Mucosa of stomach (tissue), 1 donor: ENCODE measurements at regions not wholly inside any gene's neighbourhood (a gene's known extent, or its start where the extent isn't known, plus 50 kb on each side); places are given as distances from the start of the nearest gene placed in this dataset.

Experiments
- H3K27me3 ChIP-seq: one replicate; pipeline ENCODE4 v1.7.0; 2013; ENCODE audit warnings: mild to moderate bottlenecking, low read length; ENCODE audit not compliant: control insufficient read depth, insufficient read depth
- H3K36me3 ChIP-seq: one replicate; pipeline ENCODE4 v1.7.0; 2013; ENCODE audit warnings: low read length; ENCODE audit not compliant: control insufficient read depth, insufficient read depth
- H3K4me1 ChIP-seq: one replicate; pipeline ENCODE4 v1.7.0; 2013; ENCODE audit warnings: mild to moderate bottlenecking, low read length; ENCODE audit not compliant: control insufficient read depth, insufficient read depth
- H3K4me3 ChIP-seq: one replicate; pipeline ENCODE4 v1.7.0; 2013; ENCODE audit warnings: low read length
- H3K9ac ChIP-seq: one replicate; pipeline ENCODE4 v1.7.0; 2013; ENCODE audit warnings: mild to moderate bottlenecking, low read length, moderate library complexity
- H3K9me3 ChIP-seq: one replicate; pipeline ENCODE4 v1.7.0; 2013; ENCODE audit warnings: mild to moderate bottlenecking, low read length, moderate library complexity; ENCODE audit not compliant: control insufficient read depth
- donor health status: Pancreatic carcinoma.

GRCh38 chr1:60567256-60567655, 493.7 kb upstream of the C1orf87 start:
- H3K27me3 ChIP-seq = no peaks in the 10 kb centered on the region
- H3K4me3 ChIP-seq = no peak overlapping the region
- H3K4me1 ChIP-seq = no peaks in the 10 kb centered on the region
- H3K9ac ChIP-seq = no peak overlapping the region
- no peaks in the 10 kb centered on the region for H3K36me3 ChIP-seq
- no peaks in the 10 kb centered on the region for H3K9me3 ChIP-seq

GRCh38 chr1:60564916-60565750, 491.6 kb upstream of the C1orf87 start:
- Histone ChIP-seq H3K4me3 (no peak overlapping the region), H3K36me3 (no peaks in the 10 kb centered on the region), H3K9me3 (no peaks in the 10 kb centered on the region), H3K27me3 (no peaks in the 10 kb centered on the region), H3K9ac (no peak overlapping the region), H3K4me1 (no peaks in the 10 kb centered on the region)

GRCh38 chr1:60563777-60564535, 490.4 kb upstream of the C1orf87 start:
- Histone ChIP-seq H3K9ac (no peak overlapping the region), H3K27me3 (no peaks in the 10 kb centered on the region), H3K4me3 (no peak overlapping the region), H3K36me3 (no peaks in the 10 kb centered on the region), H3K9me3 (no peaks in the 10 kb centered on the region), H3K4me1 (no peaks in the 10 kb centered on the region)

GRCh38 chr1:60562740-60563139, 489.2 kb upstream of the C1orf87 start:
- Histone ChIP-seq H3K9ac (no peak overlapping the region), H3K36me3 (no peaks in the 10 kb centered on the region), H3K27me3 (no peaks in the 10 kb centered on the region), H3K9me3 (no peaks in the 10 kb centered on the region), H3K4me1 (no peaks in the 10 kb centered on the region), H3K4me3 (no peak overlapping the region)

GRCh38 chr1:60560701-60561100, 487.1 kb upstream of the C1orf87 start:
- Histone ChIP-seq H3K9me3 (no peaks in the 10 kb centered on the region), H3K4me3 (no peak overlapping the region), H3K27me3 (no peaks in the 10 kb centered on the region), H3K4me1 (no peaks in the 10 kb centered on the region), H3K9ac (no peak overlapping the region), H3K36me3 (no peaks in the 10 kb centered on the region)

- no peaks in the 10 kb centered on the region for H3K9me3 ChIP-seq
- no peaks in the 10 kb centered on the region for H3K27me3 ChIP-seq
- no peaks in the 10 kb centered on the region for H3K36me3 ChIP-seq
- H3K4me3 ChIP-seq = no peak overlapping the region
- H3K9ac ChIP-seq = no peak overlapping the region
- no peaks in the 10 kb centered on the region for H3K4me1 ChIP-seq
Observed at GRCh38 chr1:60558236-60558635, 484.7 kb upstream of the C1orf87 start.

- no peaks in the 10 kb centered on the region for H3K4me1 ChIP-seq
- no peak overlapping the region for H3K4me3 ChIP-seq
- no peaks in the 10 kb centered on the region for H3K9me3 ChIP-seq
- H3K27me3 ChIP-seq = no peaks in the 10 kb centered on the region
- H3K9ac ChIP-seq = no peak overlapping the region
- no peaks in the 10 kb centered on the region for H3K36me3 ChIP-seq
Observed at GRCh38 chr1:60553730-60554129, 480.2 kb upstream of the C1orf87 start.

- H3K9me3 ChIP-seq = no peaks in the 10 kb centered on the region
- no peak overlapping the region for H3K4me3 ChIP-seq
- H3K4me1 ChIP-seq = no peaks in the 10 kb centered on the region
- H3K9ac ChIP-seq = no peak overlapping the region
- no peaks in the 10 kb centered on the region for H3K36me3 ChIP-seq
- no peaks in the 10 kb centered on the region for H3K27me3 ChIP-seq
Observed at GRCh38 chr1:60547821-60548220, 474.3 kb upstream of the C1orf87 start.

- no peak overlapping the region for H3K9ac ChIP-seq
- no peaks in the 10 kb centered on the region for H3K9me3 ChIP-seq
- no peaks in the 10 kb centered on the region for H3K27me3 ChIP-seq
- no peak overlapping the region for H3K4me3 ChIP-seq
- H3K36me3 ChIP-seq = no peaks in the 10 kb centered on the region
- H3K4me1 ChIP-seq = no peaks in the 10 kb centered on the region
Observed at GRCh38 chr1:60541831-60542532, 468.4 kb upstream of the C1orf87 start.

- no peaks in the 10 kb centered on the region for H3K9me3 ChIP-seq
Observed at GRCh38 chr1:60540141-60540540, 466.6 kb upstream of the C1orf87 start.

GRCh38 chr1:60535713-60536112, 462.1 kb upstream of the C1orf87 start:
- Histone ChIP-seq H3K36me3 (no peaks in the 10 kb centered on the region), H3K4me3 (no peak overlapping the region), H3K4me1 (no peaks in the 10 kb centered on the region), H3K27me3 (no peaks in the 10 kb centered on the region), H3K9me3 (no peaks in the 10 kb centered on the region), H3K9ac (no peak overlapping the region)

More at GRCh38 chr1:60540141-60540540, 466.6 kb upstream of the C1orf87 start:
- Histone ChIP-seq H3K4me1 (no peaks in the 10 kb centered on the region), H3K9ac (no peak overlapping the region), H3K27me3 (no peaks in the 10 kb centered on the region), H3K36me3 (no peaks in the 10 kb centered on the region), H3K4me3 (no peak overlapping the region)

- no peaks in the 10 kb centered on the region for H3K27me3 ChIP-seq
- no peaks in the 10 kb centered on the region for H3K4me1 ChIP-seq
- no peak overlapping the region for H3K4me3 ChIP-seq
- no peaks in the 10 kb centered on the region for H3K9me3 ChIP-seq
- no peak overlapping the region for H3K9ac ChIP-seq
- no peaks in the 10 kb centered on the region for H3K36me3 ChIP-seq
Observed at GRCh38 chr1:60527567-60527966, 454.0 kb upstream of the C1orf87 start.
